GM12878 (cell line): ENCODE measurements at regions not wholly inside any gene's neighbourhood (a gene's known extent, or its start where the extent isn't known, plus 50 kb on each side); places are given as distances from the start of the nearest gene placed in this dataset.

ENCODE experiments used
- ATAC-seq: fragments of 200-7000 bp; cut with Tn5 transposase; 3 replicates; pipeline ENCODE4 v1.9.1; 2020; ENCODE audit warnings: mild to moderate bottlenecking, moderate library complexity
- BruUV-seq: library from RNA; stranded (reverse); fragments of 400-500 nt; replicated peaks from 2 replicates; lab custom pipeline; 2021; lab: Mats Ljungman, UMichigan
- CTCF ChIA-PET: fragments of 300-600 bp; sonication (Branson Sonifier 250); formaldehyde crosslinking; extraction: SDS; loops from one replicate; lab custom pipeline; 2021; ENCODE audit warnings: inconsistent platforms; lab: Yijun Ruan, JAX
- POLR2A ChIA-PET: fragments of 350-600 bp; formaldehyde crosslinking; extraction: SDS; loops from one replicate; lab custom pipeline; 2021; ENCODE audit warnings: inconsistent platforms; lab: Charles Lee
- RAD21 ChIA-PET: fragments of 300-600 bp; sonication (Branson Sonifier 250); formaldehyde crosslinking; loops from one replicate; lab custom pipeline; 2023; ENCODE audit warnings: antibody characterized with exemption; ENCODE audit not compliant: unreplicated experiment; lab: Charles Lee
- SMC1A ChIA-PET: fragments of 300-600 bp; sonication (Branson Sonifier 250); formaldehyde crosslinking; loops from one replicate; lab custom pipeline; 2023; ENCODE audit not compliant: unreplicated experiment, uncharacterized antibody; lab: Charles Lee
- DNase-seq: peaks from one replicate; pipeline ENCODE4 v3.0.0-alpha.2; 2011; ENCODE audit warnings: low read depth, low spot score
- FAIRE-seq: peaks from 3 replicates; lab custom pipeline; 2011; peaks lifted over from hg19 to GRCh38; lab: Jason Lieb, UNC
- H2AFZ ChIP-seq: 2 replicates; pipeline ENCODE4 v1.6.0; 2011; ENCODE audit warnings: low read depth, low read length, control low read depth; ENCODE audit not compliant: control insufficient read depth
- H3K27ac ChIP-seq: 2 replicates; pipeline ENCODE4 v1.5.1; 2011; ENCODE audit warnings: control low read depth; ENCODE audit not compliant: control insufficient read depth, insufficient read depth
- H3K27me3 ChIP-seq, 2 experiments: replicated peaks in 1 of 2; 2 replicates each; pipeline versions ENCODE4 v1.6.0 to v1.6.1; 2011; ENCODE audit warnings: low read length in 1 of 2; ENCODE audit not compliant: control insufficient read depth in 2 of 2, insufficient read depth in 2 of 2
- H3K36me3 ChIP-seq, 2 experiments: 2 replicates each; pipeline ENCODE4 v1.5.1; 2011; ENCODE audit warnings: low read length in 1 of 2; ENCODE audit not compliant: control insufficient read depth in 2 of 2, insufficient read depth in 2 of 2
- H3K4me1 ChIP-seq: 2 replicates; pipeline ENCODE4 v1.6.1; 2011; ENCODE audit warnings: mild to moderate bottlenecking, low read length, moderate library complexity, mixed read lengths; ENCODE audit not compliant: control insufficient read depth, insufficient read depth
- H3K4me2 ChIP-seq: 2 replicates; pipeline ENCODE4 v1.6.0; 2011; ENCODE audit warnings: control low read depth; ENCODE audit not compliant: control insufficient read depth, insufficient read depth
- H3K4me3 ChIP-seq: fragments of 200-600 bp; sonication (generic); 2 replicates; pipeline ENCODE4 v1.5.1; 2016
- H3K79me2 ChIP-seq: 2 replicates; pipeline ENCODE4 v1.6.0; 2011; ENCODE audit warnings: low read length; ENCODE audit not compliant: control insufficient read depth, insufficient read depth
- H3K9ac ChIP-seq: 2 replicates; pipeline ENCODE4 v1.8.0; 2011; ENCODE audit warnings: low read length, control low read depth, mixed read lengths; ENCODE audit not compliant: control insufficient read depth, insufficient read depth
- H3K9me3 ChIP-seq: replicated peaks from 3 replicates; pipeline ENCODE4 v1.5.1; 2011; ENCODE audit warnings: mild to moderate bottlenecking, low read length; ENCODE audit not compliant: control insufficient read depth, insufficient read depth
- H4K20me1 ChIP-seq: 2 replicates; pipeline ENCODE4 v1.6.0; 2011; ENCODE audit not compliant: control insufficient read depth, insufficient read depth
- EGR1 ChIP-seq, 2 experiments: IDR thresholded peaks; 1 replicate in 1 of 2; 2 replicates in 1 of 2; pipeline ENCODE4 v1.6.1; 2011 to 2012; ENCODE audit warnings: low read depth in 2 of 2, low read length in 2 of 2, borderline replicate concordance in 1 of 2, mild to moderate bottlenecking in 1 of 2, moderate library complexity in 1 of 2
- RELA ChIP-seq: fragments of 450-650 bp; IDR thresholded peaks from 2 replicates; pipeline ENCODE4 v1.8.0; 2014; ENCODE audit warnings: borderline replicate concordance; ENCODE audit not compliant: partially characterized antibody
- YY1 ChIP-seq: IDR thresholded peaks from 2 replicates; pipeline ENCODE4 v1.6.1; 2011; ENCODE audit warnings: low read depth, mild to moderate bottlenecking, low read length
- ZNF207 ChIP-seq: fragments of 450-650 bp; IDR thresholded peaks from 2 replicates; pipeline ENCODE4 v1.6.1; 2014; ENCODE audit warnings: antibody characterized with exemption, mild to moderate bottlenecking, borderline replicate concordance
- WGBS: methylation state at CpG from one replicate; pipeline ENCODE4 v1.1.6; 2016; ENCODE audit warnings: low lambda C conversion rate; ENCODE audit not compliant: insufficient replicate concordance, insufficient coverage; ENCODE audit errors: missing lambda C conversion rate; 5-methylcytosine and 5-hydroxymethylcytosine counted together
- in situ Hi-C: fragments of 300-500 bp; cut with MboI; formaldehyde crosslinking; loops from 9 replicates; pipeline ENCODE4 v1.14.3; 2018; ENCODE audit warnings: mixed read lengths
- intact Hi-C: fragments of 100-400 bp; cut with micrococcal nuclease; formaldehyde crosslinking; loops from one replicate; pipeline ENCODE4 v1.14.2; 2022; ENCODE audit not compliant: unreplicated experiment
- TF ChIP-seq, protein P1 (sequence below): fragments of 450-650 bp; IDR thresholded peaks from 2 replicates; pipeline ENCODE4 v1.6.1; 2018; ENCODE audit warnings: borderline replicate concordance, mild to moderate bottlenecking; ENCODE audit not compliant: partially characterized antibody

DNA sequence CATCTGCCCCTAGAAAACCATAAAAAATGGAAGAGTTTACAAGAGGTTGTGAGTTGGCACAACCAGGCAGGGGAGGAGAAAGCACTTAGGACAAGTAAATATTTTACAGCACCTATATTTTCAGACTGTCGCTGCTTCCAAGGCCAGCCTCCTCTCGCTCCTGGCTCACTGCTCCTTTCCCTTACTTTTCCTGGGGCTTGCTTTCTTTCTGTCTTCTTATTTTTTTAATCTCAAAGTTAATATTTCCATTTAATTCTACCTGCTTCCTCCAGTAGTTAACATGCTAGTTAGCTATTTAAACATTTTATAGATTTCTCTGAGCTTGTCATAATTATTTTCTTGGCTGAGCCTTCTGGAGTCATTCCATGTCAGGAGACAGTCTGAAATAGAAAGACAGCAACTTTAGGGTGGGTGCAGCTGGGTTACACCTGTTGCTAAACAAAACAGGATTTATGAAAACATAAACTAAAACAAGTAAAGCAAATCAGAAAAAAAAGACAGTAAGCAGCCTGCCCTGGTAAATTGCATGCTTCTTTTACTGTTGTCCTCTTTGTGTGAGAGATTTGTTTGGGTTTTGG is 330.1 kb downstream of the DLEU7 start:
- ChIA-PET SMC1A (interaction anchor here (0.8 to 1.8 kb wide), 10 partner anchors 11 to 428 kb away, joined by 3 to 9 read pairs (median 3); no protein-coding TSS in a partner anchor), POLR2A (no interaction called here), CTCF (interaction anchor here (1.1 to 2.0 kb wide), 7 partner anchors 8 to 541 kb away, joined by 3 to 6 read pairs (median 5); no protein-coding TSS in a partner anchor), RAD21 (interaction anchor here (0.5 to 1.6 kb wide), 5 partner anchors 18 to 428 kb away, joined by 3 to 7 read pairs (median 4); no protein-coding TSS in a partner anchor)
- FAIRE-seq (no peak), DNase-seq (no peak), ATAC-seq (no peak)
- H3K27me3 ChIP-seq, result peaks cover 0 to 3% of the 10 kb centered on the region in 2 experiments; a peak in 1 of 4 replicates
- intact Hi-C loops, result loop anchor here (10.0 kb wide), 1 partner anchor 551 kb away; no protein-coding TSS in a partner anchor
- no peak overlapping the region for H3K27ac ChIP-seq
- H3K4me3 ChIP-seq, result no peak overlapping the region
- no peaks in the 10 kb centered on the region for H3K36me3 ChIP-seq
- H2AFZ ChIP-seq, result no peak overlapping the region
- TF ChIP-seq RELA (no peak), EGR1 (IDR thresholded peaks at IDR 0.05; ENCODE audit: borderline replicate concordance in 1 of 2, low read depth in 2 of 2, low read length in 2 of 2) (no peak), YY1 (no peak), ZNF207 (no peak)
- TF ChIP-seq, protein P1, sequence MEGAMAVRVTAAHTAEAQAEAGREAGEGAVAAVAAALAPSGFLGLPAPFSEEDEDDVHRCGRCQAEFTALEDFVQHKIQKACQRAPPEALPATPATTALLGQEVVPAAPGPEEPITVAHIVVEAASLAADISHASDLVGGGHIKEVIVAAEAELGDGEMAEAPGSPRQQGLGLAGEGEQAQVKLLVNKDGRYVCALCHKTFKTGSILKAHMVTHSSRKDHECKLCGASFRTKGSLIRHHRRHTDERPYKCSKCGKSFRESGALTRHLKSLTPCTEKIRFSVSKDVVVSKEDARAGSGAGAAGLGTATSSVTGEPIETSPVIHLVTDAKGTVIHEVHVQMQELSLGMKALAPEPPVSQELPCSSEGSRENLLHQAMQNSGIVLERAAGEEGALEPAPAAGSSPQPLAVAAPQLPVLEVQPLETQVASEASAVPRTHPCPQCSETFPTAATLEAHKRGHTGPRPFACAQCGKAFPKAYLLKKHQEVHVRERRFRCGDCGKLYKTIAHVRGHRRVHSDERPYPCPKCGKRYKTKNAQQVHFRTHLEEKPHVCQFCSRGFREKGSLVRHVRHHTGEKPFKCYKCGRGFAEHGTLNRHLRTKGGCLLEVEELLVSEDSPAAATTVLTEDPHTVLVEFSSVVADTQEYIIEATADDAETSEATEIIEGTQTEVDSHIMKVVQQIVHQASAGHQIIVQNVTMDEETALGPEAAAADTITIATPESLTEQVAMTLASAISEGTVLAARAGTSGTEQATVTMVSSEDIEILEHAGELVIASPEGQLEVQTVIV, result no peak
- H3K79me2 ChIP-seq, result no peaks in the 10 kb centered on the region
- WGBS, result 72% methylated on average over 2 of the region's 2 CpGs
- BruUV-seq, result no TSS peak
- no peaks in the 10 kb centered on the region for H4K20me1 ChIP-seq
- peaks cover 22% of the 10 kb centered on the region for H3K4me1 ChIP-seq
- no peaks in the 10 kb centered on the region; the same call in 1 of the 3 replicates for H3K9me3 ChIP-seq
- H3K4me2 ChIP-seq, result no peak overlapping the region
- in situ Hi-C loops, result no loop called here
- H3K9ac ChIP-seq, result no peak overlapping the region
